ENCODE measurements at regions not wholly inside any gene's neighbourhood (a gene's known extent, or its start where the extent isn't known, plus 50 kb on each side); places are given as distances from the start of the nearest gene placed in this dataset.
"Not testable (repeated sequence)": the region's sequence is repeated elsewhere in the genome, so short reads cannot be mapped to it uniquely, and the experiment has no call there.

DNA sequence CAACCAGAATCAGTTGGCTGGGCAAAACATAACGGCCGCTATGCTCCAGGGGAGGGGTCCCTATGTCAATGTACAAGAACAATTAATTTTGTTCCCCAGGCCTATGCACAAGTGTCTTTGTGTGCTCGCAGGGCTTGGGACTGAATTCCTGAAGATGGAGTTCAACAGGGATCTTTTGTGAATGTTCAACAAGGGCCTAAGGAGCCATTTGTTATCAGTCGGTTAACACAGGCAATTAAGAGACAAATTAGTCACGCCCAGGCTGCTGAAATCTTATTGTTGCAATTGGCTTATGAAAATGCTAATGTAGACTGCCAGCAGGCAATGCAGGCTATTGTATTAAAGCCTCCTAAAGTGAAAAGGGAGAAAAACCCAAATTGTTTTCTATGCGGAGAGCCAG, 117.5 kb downstream of the ZNF429 start:
- no peak overlapping the region for H3K27ac ChIP-seq
- H3K36me3 ChIP-seq, result no peaks in the 10 kb centered on the region
- TF ChIP-seq, protein P1, sequence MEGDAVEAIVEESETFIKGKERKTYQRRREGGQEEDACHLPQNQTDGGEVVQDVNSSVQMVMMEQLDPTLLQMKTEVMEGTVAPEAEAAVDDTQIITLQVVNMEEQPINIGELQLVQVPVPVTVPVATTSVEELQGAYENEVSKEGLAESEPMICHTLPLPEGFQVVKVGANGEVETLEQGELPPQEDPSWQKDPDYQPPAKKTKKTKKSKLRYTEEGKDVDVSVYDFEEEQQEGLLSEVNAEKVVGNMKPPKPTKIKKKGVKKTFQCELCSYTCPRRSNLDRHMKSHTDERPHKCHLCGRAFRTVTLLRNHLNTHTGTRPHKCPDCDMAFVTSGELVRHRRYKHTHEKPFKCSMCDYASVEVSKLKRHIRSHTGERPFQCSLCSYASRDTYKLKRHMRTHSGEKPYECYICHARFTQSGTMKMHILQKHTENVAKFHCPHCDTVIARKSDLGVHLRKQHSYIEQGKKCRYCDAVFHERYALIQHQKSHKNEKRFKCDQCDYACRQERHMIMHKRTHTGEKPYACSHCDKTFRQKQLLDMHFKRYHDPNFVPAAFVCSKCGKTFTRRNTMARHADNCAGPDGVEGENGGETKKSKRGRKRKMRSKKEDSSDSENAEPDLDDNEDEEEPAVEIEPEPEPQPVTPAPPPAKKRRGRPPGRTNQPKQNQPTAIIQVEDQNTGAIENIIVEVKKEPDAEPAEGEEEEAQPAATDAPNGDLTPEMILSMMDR (IDR thresholded peaks at IDR 0.05), result no peak
- H3K9me3 ChIP-seq, result no peaks in the 10 kb centered on the region
- H3K4me3 ChIP-seq, result no peak overlapping the region
- intact Hi-C loops (cut with DNase I), result no loop called here
- H3K4me1 ChIP-seq, result no peaks in the 10 kb centered on the region
- DNase-seq (ENCODE audit: low spot score in 2 of 2), result no peak
- H3K27me3 ChIP-seq, result no peaks in the 10 kb centered on the region

DNA sequence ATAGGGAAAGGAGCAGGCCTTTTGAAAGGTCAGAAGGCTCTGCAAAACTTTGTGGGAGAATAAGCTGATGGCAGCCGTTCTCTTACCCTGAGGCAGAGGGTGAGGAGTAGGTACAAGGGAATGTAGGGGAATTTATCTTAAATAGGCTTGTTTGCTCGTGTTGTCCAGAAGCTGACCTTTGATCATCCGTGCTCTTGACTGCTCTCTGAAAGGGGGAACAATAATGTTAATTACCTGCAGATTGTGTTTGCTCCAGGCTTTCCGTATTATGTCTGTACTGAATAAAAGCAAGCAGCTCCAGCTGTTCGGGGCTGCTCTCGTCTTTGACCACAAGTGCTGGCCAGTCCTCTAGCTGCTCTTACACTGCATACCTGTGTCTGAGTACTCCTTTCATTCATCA, 116.3 kb downstream of the ZNF429 start:
- no peak overlapping the region for H3K4me3 ChIP-seq
- H3K27me3 ChIP-seq, result no peaks in the 10 kb centered on the region
- H3K4me1 ChIP-seq, result no peaks in the 10 kb centered on the region
- H3K27ac ChIP-seq, result no peak overlapping the region
- no peaks in the 10 kb centered on the region for H3K9me3 ChIP-seq
- DNase-seq (ENCODE audit: low spot score in 2 of 2), result no peak
- TF ChIP-seq, protein P1 (IDR thresholded peaks at IDR 0.05), result no peak
- H3K36me3 ChIP-seq, result no peaks in the 10 kb centered on the region
- intact Hi-C loops (cut with DNase I), result no loop called here

DNA sequence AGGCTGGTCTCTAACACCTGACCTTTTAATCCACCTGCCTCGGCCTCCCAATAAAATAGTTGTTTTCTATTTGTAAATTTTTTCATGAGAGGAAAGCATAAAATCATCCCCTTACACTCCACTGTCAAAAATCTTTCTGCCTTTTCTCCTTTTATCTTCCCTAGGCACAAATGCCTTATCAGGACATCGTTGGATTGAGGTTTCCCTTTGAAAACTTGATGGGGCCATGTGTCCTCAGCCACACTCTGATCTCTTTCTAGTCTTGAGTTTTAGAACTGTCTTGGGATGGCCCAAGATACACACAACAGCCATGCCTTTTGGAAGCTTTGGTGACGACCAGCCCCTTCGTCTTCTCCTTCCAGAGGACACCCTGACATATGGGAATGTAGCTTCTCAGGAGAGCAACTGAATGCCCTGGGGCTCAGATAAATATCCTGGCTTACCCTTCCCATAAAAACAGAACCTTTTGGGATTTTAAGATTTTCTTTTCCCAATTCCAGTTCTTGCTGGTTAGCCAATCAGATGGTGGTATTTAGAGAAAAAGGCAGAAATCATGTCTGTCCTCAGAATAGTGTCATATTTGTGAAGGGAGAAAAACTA, 112.4 kb downstream of the ZNF429 start:
- DNase-seq (ENCODE audit: low spot score in 2 of 2), result no peak
- Histone ChIP-seq H3K27me3 (no peaks in the 10 kb centered on the region), H3K36me3 (no peaks in the 10 kb centered on the region), H3K27ac (no peak overlapping the region), H3K4me1 (no peaks in the 10 kb centered on the region), H3K4me3 (no peak overlapping the region), H3K9me3 (no peaks in the 10 kb centered on the region)
- intact Hi-C loops (cut with DNase I), result no loop called here
- TF ChIP-seq, protein P1 (IDR thresholded peaks at IDR 0.05), result no peak

DNA sequence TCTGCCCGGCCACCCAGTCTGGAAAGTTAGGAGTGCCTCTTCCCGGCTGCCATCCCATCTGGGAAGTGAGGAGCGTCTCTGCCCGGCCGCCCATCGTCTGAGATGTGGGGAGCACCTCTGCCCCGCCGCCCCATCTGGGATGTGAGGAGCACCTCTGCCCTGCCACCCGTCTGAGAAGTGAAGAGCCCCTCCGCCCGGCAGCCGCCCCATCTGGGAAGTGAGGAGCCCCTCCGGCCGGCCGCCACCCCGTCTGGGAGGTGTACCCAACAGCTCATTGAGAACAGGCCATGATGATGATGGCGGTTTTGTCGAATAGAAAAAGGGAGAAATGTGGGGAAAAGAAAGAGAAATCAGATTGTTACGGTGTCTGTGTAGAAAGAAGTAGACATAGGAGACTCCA, 109.4 kb downstream of the ZNF429 start:
- H3K4me3 ChIP-seq; H3K27ac ChIP-seq; H3K27me3 ChIP-seq; H3K4me1 ChIP-seq; DNase-seq (ENCODE audit: low spot score in 2 of 2); H3K36me3 ChIP-seq; intact Hi-C loops (cut with DNase I); H3K9me3 ChIP-seq: not testable (repeated sequence)

DNA sequence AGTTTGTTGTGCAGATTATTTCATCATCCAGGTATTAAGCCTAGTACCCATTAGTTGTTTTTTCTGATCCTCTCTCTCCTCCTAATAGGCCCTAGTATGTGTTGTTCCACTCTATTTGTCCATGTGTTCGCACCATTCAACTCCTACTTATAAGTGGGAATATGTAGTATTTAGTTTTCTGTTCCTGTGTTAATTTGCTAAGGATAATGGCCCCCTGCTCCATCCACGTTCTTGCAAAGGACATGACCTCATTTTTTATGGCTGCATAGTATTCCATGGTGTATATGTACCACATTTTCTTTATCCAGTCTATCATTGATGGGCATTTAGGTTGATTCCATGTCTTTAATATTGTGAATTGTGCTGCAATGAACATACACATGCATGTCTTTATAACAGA, 107.8 kb downstream of the ZNF429 start:
- H3K36me3 ChIP-seq; intact Hi-C loops (cut with DNase I); DNase-seq (ENCODE audit: low spot score in 2 of 2); H3K9me3 ChIP-seq; H3K4me3 ChIP-seq; H3K4me1 ChIP-seq; H3K27me3 ChIP-seq; H3K27ac ChIP-seq: not testable (repeated sequence)

DNA sequence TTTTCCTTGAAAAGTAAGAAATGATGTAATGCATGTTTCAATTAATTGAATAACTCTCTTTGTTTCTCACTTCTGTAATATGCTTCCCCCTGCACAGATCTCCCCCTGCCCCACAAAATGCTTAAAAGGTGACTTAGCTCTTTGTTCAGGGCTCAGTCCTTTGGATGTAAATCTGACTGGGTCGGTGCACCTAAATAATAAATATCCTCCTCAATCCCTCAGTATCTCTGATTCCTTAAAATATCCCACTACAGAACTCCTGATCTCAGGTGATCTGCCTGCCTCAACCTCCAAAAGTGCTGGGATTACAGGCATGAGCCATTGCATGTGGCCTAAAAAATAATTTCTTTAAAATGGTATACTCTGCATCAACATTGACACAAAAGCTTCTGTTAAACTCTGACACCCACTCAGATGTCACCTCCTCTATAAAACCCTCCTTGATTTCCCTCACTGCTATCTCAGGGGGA, 107.0 kb downstream of the ZNF429 start:
- Histone ChIP-seq H3K4me3 (no peak overlapping the region), H3K9me3 (no peaks in the 10 kb centered on the region), H3K4me1 (no peaks in the 10 kb centered on the region), H3K36me3 (no peaks in the 10 kb centered on the region), H3K27me3 (no peaks in the 10 kb centered on the region), H3K27ac (no peak overlapping the region)
- DNase-seq (ENCODE audit: low spot score in 2 of 2), result no peak
- intact Hi-C loops (cut with DNase I), result no loop called here
- TF ChIP-seq, protein P1 (IDR thresholded peaks at IDR 0.05), result no peak
